ENCODE measurements at regions not wholly inside any gene's neighbourhood (a gene's known extent, or its start where the extent isn't known, plus 50 kb on each side); places are given as distances from the start of the nearest gene placed in this dataset.

GRCh38 chr1:94326329-94326728 lies 88.9 kb upstream of the ARHGAP29 start:
- no peak overlapping the region for H3K4me3 ChIP-seq (ENCODE audit: low read depth, low read length)
- DNase-seq (ENCODE audit: low read depth) = no peak

GRCh38 chr1:94325377-94326302 lies 88.3 kb upstream of the ARHGAP29 start:
- peak; percentile 94 for DNase-seq (ENCODE audit: low read depth)
- no peak for TF ChIP-seq CTCF (conservative IDR thresholded peaks at IDR 0.05; ENCODE audit: low read depth, low read length)
- no peak overlapping the region for H3K4me3 ChIP-seq (ENCODE audit: low read depth, low read length)

More at GRCh38 chr1:94326329-94326728, 88.9 kb upstream of the ARHGAP29 start:
- TF ChIP-seq CTCF (conservative IDR thresholded peaks at IDR 0.05; ENCODE audit: low read depth, low read length) = no peak

GRCh38 chr1:94324178-94324544 lies 86.8 kb upstream of the ARHGAP29 start:
- no peak for TF ChIP-seq CTCF (conservative IDR thresholded peaks at IDR 0.05; ENCODE audit: low read depth, low read length)
- no peak overlapping the region for H3K4me3 ChIP-seq (ENCODE audit: low read depth, low read length)
- DNase-seq (ENCODE audit: low read depth) = no peak

GRCh38 chr1:94323311-94324177 lies 86.2 kb upstream of the ARHGAP29 start:
- no peak overlapping the region for H3K4me3 ChIP-seq (ENCODE audit: low read depth, low read length)
- no peak for TF ChIP-seq CTCF (conservative IDR thresholded peaks at IDR 0.05; ENCODE audit: low read depth, low read length)
- no peak for DNase-seq (ENCODE audit: low read depth)

- DNase-seq (ENCODE audit: low read depth) = no peak
These were observed 85.3 kb upstream of the ARHGAP29 start for GRCh38 chr1:94322696-94323095.

GRCh38 chr1:94321662-94322061 lies 84.3 kb upstream of the ARHGAP29 start:
- TF ChIP-seq CTCF (conservative IDR thresholded peaks at IDR 0.05; ENCODE audit: low read depth, low read length) = no peak
- no peak overlapping the region for H3K4me3 ChIP-seq (ENCODE audit: low read depth, low read length)
- no peak for DNase-seq (ENCODE audit: low read depth)

More at GRCh38 chr1:94322696-94323095, 85.3 kb upstream of the ARHGAP29 start:
- peak; percentile 13 for TF ChIP-seq CTCF (conservative IDR thresholded peaks at IDR 0.05; ENCODE audit: low read depth, low read length)
- H3K4me3 ChIP-seq (ENCODE audit: low read depth, low read length) = no peak overlapping the region

All from epithelial cell of proximal tubule (primary cell).